ENCODE measurements at regions not wholly inside any gene's neighbourhood (a gene's known extent, or its start where the extent isn't known, plus 50 kb on each side); places are given as distances from the start of the nearest gene placed in this dataset.

- TF ChIP-seq EZH2 (IDR thresholded peaks at IDR 0.05; ENCODE audit: insufficient read depth, poor library complexity, severe bottlenecking) (no peak), EZH2phosphoT487 (IDR thresholded peaks at IDR 0.05; ENCODE audit: insufficient read depth, low read depth) (no peak)
These were observed 401.6 kb upstream of the CITED2 start for GRCh38 chr6:139776041-139776440.

All from GM23248 (cell line).